ENCODE measurements at regions not wholly inside any gene's neighbourhood (a gene's known extent, or its start where the extent isn't known, plus 50 kb on each side); places are given as distances from the start of the nearest gene placed in this dataset.
"Not testable (repeated sequence)": the region's sequence is repeated elsewhere in the genome, so short reads cannot be mapped to it uniquely, and the experiment has no call there.

DNA sequence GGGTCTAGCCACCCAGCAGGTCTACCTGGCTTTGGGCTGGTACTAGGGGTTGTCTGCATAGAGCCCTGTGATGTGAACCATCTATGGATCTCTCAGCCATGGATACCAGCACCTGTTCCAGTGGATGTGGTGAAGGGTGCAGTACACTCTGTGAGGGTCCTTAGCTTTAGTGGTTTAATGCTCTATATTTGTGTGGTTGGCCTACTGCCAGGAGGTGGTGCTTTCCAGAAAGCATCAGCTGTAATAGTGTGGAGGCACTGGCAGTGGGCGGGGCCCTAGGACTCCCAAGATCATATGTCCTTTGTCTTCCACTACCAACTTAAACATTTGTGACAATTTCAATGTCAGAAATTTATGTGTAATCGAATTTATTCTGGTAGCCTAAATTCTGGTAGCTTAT, 1065.1 kb downstream of the RPIA start:
- DNase-seq (ENCODE audit: low spot score) = not testable (repeated sequence)

GRCh38 chr2:89758332-89759026, 1067.0 kb downstream of the RPIA start:
- not testable (repeated sequence) for DNase-seq (ENCODE audit: low spot score)

DNA sequence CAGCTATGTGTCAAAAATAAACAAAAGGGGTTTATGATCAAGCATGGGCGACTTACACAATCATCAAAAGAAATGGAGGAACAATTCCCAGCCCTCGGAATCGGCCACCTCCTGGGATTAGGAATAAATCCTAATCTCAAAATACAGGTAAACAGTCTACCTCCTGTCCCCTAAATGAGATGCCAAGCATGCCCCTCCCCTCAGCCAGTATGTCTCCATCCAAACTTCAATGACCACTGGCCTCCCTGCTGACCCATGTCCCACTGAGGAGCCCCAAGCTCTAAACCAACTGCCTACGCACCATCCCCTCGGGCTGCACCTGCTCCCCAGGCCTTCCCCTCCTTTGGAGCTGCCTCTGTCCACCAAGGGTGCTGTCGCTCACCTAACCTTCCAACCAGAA, 1069.3 kb downstream of the RPIA start:
- not testable (repeated sequence) for DNase-seq (ENCODE audit: low spot score)

GRCh38 chr2:89761171-89761570, 1069.7 kb downstream of the RPIA start:
- not testable (repeated sequence) for DNase-seq (ENCODE audit: low spot score)

GRCh38 chr2:89761863-89762262, 1070.4 kb downstream of the RPIA start:
- not testable (repeated sequence) for DNase-seq (ENCODE audit: low spot score)

DNA sequence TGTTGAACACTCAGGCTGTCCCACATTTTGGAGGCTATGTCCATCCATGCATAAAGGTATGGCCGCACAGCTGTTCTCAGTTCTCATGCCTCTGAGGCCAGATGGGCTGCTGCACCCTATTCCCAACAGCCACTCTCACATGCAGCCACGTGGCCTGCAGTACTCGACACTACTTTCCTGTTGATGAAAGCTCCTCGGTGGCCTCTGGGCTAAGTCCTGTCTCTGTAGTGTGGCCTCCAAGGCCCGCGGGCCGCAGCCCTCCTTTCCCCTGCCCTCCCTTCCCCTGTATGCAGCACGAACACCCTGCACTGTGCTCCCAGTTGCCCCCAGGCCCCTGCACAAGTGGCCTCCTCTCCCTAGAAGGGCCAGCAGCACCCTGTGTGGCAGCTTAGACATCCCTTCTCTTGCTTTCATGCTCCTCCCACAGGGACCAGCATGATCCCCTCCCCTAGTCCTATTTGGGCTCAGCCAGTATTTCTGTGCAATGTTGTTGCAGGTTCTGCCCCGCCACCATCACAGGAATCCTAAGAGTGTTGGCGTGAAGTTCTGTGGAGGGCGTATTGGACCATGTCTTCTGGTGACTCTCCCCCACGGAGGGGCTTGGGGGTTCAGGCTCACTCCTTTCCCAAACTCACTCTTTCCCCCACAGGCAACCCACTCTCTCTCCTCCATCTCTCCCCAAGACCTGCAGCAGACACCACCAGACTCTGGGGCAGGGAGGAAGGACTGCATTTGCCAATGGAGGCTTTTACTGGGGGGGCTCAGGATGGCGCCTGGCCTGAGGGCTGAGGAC, 1071.2 kb downstream of the RPIA start:
- not testable (repeated sequence) for DNase-seq (ENCODE audit: low spot score)

DNA sequence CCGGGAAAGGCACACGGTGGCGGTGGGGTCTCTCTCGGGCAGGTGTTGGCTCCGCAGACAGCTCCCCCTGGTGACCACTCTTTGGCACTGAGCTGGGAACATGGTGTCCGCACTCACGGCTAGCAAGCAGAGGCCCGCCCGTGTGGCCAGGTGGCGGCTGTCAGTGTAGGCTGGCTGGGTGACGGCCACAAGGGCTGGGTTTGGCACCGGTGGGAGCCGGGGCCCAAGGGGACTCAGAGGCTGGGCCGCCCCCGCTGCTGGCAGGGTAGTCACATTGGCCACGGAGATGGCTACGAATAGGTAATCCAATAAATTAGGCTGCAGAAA, 1071.7 kb downstream of the RPIA start:
- DNase-seq (ENCODE audit: low spot score) = no peak

GRCh38 chr2:89763581-89764485, 1072.4 kb downstream of the RPIA start:
- DNase-seq (ENCODE audit: low spot score) = no peak

GRCh38 chr2:89764571-89765360, 1073.3 kb downstream of the RPIA start:
- not testable (repeated sequence) for DNase-seq (ENCODE audit: low spot score)

GRCh38 chr2:89765361-89765718, 1073.9 kb downstream of the RPIA start:
- DNase-seq (ENCODE audit: low spot score) = not testable (repeated sequence)

- DNase-seq (ENCODE audit: low spot score) = not testable (repeated sequence)
These were observed 1074.9 kb downstream of the RPIA start for GRCh38 chr2:89766141-89766990.

GRCh38 chr2:89767058-89767457, 1075.6 kb downstream of the RPIA start:
- DNase-seq (ENCODE audit: low spot score) = not testable (repeated sequence)

DNA sequence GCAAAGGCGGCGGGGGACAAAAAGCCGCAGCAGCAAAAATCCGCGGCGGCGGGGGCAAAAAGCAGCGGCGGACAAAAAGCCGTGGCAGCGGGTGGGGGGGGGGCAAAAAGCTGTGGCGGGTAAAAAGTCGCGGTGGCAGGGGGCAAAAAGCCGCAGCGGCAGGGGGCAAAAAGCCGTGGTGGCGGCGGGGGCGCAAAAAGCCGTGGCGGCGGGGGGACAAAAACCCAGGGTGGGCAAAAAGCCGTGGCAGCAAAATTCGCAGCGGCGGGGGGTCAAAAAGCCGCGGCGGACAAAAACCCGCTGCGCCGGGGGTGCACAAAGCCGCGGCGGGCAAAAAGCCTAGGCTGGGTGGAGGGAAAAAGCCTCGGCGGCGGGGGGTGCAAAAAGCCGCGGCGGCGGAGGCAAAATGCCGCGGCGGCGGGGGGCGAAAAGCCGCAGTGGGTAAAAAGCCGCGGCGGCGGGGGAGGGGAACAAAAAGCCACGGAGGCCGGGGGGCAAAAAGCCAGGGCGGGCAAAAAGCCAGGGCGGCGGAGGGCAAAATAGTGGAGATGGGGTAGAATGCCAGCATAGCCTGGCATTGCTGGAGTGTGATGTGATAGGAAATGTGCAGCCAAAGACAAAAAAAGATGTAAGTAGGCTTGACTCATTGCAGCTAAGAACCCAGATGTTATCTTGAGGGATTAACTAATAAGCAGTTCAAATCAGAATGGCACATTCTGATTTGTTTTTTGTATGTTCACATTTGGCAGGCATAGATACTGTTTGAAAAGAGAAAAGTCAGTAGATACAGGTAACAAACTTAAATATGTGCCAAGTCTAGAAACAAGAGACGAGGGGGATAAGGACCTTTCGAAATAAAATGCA, 1076.3 kb downstream of the RPIA start:
- DNase-seq (ENCODE audit: low spot score) = no peak

DNA sequence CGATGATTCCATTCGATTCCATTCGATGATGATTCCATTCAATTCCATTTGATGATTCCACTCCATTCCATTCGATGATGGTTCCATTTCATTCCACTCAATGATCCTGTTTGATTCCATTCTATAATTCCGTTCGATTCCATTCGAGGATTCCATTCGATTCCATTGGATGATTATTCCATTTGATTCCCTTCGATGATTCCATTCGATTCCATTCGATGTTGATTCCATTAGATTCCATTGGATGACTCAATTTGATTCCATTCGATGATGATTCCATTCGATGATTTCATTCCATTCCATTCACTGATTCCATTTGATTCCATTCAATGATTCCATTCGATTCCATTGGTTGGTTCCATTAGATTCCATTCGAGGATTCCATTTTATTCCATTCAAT, 1084.4 kb downstream of the RPIA start:
- no peak for DNase-seq (ENCODE audit: low spot score)

DNA sequence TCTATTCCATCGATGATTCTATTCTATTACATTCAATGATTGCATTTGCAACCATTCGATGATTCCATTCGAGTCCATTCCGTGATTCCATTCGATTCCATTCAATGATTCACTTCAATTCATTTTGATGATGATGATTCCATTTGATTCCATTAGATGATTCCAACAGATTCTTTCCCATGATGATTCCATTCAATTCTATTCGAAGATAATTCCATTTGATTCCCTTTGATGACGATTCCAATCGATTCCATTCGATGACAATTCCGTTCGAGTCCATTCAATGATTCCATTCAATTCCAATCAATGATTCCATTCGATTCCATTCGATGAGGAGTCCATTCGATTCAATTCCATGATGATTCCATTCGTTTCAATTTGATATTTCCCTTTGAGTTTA, 1088.8 kb downstream of the RPIA start:
- DNase-seq (ENCODE audit: low spot score) = no peak

DNA sequence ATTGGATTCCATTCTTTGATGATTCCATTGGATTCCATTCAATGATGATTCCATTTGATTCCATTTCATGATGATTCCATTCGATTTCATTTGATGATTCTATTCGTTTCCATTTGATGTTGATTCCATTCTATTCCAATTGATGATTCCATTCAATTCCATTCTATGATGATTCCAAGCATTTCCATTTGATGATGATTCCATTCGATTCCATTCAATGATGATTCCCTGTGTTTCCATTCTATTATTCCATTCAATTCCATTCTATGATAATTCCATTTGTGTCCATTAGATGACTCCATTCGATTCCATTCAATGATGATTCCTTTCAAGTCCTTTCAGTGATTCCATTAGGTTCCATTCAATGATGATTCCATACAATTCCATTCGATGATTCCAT, 1090.5 kb downstream of the RPIA start:
- DNase-seq (ENCODE audit: low spot score) = no peak

- no peak for DNase-seq (ENCODE audit: low spot score)
These were observed 1093.5 kb downstream of the RPIA start for GRCh38 chr2:89784960-89785359.

DNA sequence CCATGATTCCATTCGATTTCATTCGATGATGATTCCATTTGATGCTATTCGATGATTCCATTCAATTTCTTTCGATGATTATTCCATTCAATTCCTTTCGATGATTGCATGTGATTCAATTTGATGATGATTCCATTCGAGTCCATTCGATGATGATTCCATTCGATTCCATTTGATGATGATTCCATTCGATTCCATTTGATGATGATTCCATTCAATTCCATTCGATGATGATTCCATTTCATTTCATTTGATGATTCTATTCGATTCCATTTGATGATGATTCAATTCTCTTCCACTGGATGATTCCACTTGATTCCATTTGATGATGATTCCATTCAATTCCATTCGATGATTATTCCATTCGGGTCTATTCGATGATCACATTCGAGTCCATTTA, 1094.1 kb downstream of the RPIA start:
- DNase-seq (ENCODE audit: low spot score) = not testable (repeated sequence)

GRCh38 chr2:89786642-89787041, 1095.2 kb downstream of the RPIA start:
- DNase-seq (ENCODE audit: low spot score) = not testable (repeated sequence)

DNA sequence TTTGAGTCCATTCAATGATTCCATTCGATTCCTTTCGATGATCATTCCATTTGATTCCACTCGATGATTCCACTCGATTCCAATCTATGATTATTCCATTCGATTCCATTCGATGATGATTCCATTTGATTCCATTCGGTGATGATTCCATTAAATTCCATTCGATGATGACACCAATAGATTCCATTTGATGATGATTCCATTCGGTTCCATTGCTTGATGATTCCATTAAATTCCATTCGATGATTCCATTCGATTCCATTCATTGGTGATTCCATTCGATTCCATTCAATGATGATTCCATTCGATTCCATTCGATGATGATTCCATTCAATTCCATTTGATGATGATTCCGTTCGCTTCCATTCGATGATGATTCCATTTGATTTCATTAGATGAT, 1104.1 kb downstream of the RPIA start:
- not testable (repeated sequence) for DNase-seq (ENCODE audit: low spot score)
